IMR-90 (cell line): ENCODE measurements at regions not wholly inside any gene's neighbourhood (a gene's known extent, or its start where the extent isn't known, plus 50 kb on each side); places are given as distances from the start of the nearest gene placed in this dataset.

Experiments used
- BHLHE40 ChIP-seq: fragments of 150-350 bp; IDR thresholded peaks from 2 replicates; pipeline ENCODE4 v1.6.1; 2016; ENCODE audit warnings: mild to moderate bottlenecking, low read depth, low read length
- CEBPB ChIP-seq: IDR thresholded peaks from 2 replicates; pipeline ENCODE4 v1.6.1; 2012; ENCODE audit warnings: low read depth, low read length, improper control_type of control experiment
- CHD1 ChIP-seq: IDR thresholded peaks from 2 replicates; pipeline ENCODE4 v1.6.1; 2012; ENCODE audit warnings: low read depth, low read length, improper control_type of control experiment
- FOS ChIP-seq: fragments of 150-350 bp; IDR thresholded peaks from 2 replicates; pipeline ENCODE4 v1.6.1; 2016; ENCODE audit warnings: low read depth, low read length
- MAFK ChIP-seq: IDR thresholded peaks from 2 replicates; pipeline ENCODE4 v1.6.1; 2012; ENCODE audit warnings: low read depth, low read length, improper control_type of control experiment
- POLR2A ChIP-seq: IDR thresholded peaks from 2 replicates; pipeline ENCODE4 v1.6.1; 2012; ENCODE audit warnings: mild to moderate bottlenecking, low read depth, low read length
- RAD21 ChIP-seq: IDR thresholded peaks from 2 replicates; pipeline ENCODE4 v1.6.1; 2012; ENCODE audit warnings: low read length, improper control_type of control experiment
- RCOR1 ChIP-seq: IDR thresholded peaks from 2 replicates; pipeline ENCODE4 v1.6.1; 2012; ENCODE audit warnings: mild to moderate bottlenecking, low read length, improper control_type of control experiment; ENCODE audit not compliant: insufficient replicate concordance
- RFX5 ChIP-seq: IDR thresholded peaks from 2 replicates; pipeline ENCODE4 v1.8.0; 2012; ENCODE audit warnings: low read depth, mild to moderate bottlenecking, low read length, moderate library complexity
- SMC3 ChIP-seq: fragments of 150-350 bp; IDR thresholded peaks from 2 replicates; pipeline ENCODE4 v1.6.1; 2016; ENCODE audit warnings: low read depth, mild to moderate bottlenecking, antibody characterized with exemption, low read length, moderate library complexity
- TF ChIP-seq, protein P1 (sequence below): conservative IDR thresholded peaks from 2 replicates; pipeline ENCODE4 v1.5.1; 2012; ENCODE audit warnings: mild to moderate bottlenecking, low read depth, low read length, improper control_type of control experiment
- TF ChIP-seq, protein P2 (sequence below): fragments of 150-350 bp; IDR thresholded peaks from 2 replicates; pipeline ENCODE4 v1.6.1; 2017; ENCODE audit warnings: mild to moderate bottlenecking, antibody characterized with exemption, low read length, low read depth
- TF ChIP-seq, protein P3 (sequence below): fragments of 150-350 bp; IDR thresholded peaks from 2 replicates; pipeline ENCODE4 v1.6.1; 2016; ENCODE audit warnings: low read depth, mild to moderate bottlenecking, low read length, moderate library complexity, borderline replicate concordance

DNA sequence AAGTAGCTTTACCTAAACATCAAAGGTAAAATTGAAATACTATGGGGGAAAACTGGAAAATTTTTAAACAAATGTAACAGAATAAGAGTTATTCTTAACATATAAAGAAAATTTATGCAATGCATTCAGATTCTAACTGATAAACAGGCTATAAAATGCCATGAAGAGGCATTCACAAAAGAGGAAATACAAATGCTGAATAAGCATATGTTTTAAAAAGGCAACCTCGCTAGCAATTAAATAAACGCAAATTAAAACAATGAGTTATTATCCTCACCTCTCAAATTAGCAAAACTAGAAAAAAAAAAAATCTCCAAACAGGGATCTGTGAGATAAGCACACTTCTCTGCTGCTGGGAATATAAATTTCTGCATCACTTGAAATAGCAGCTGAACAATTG, 63.2 kb upstream of the BRINP1 start:
- TF ChIP-seq, protein P1, sequence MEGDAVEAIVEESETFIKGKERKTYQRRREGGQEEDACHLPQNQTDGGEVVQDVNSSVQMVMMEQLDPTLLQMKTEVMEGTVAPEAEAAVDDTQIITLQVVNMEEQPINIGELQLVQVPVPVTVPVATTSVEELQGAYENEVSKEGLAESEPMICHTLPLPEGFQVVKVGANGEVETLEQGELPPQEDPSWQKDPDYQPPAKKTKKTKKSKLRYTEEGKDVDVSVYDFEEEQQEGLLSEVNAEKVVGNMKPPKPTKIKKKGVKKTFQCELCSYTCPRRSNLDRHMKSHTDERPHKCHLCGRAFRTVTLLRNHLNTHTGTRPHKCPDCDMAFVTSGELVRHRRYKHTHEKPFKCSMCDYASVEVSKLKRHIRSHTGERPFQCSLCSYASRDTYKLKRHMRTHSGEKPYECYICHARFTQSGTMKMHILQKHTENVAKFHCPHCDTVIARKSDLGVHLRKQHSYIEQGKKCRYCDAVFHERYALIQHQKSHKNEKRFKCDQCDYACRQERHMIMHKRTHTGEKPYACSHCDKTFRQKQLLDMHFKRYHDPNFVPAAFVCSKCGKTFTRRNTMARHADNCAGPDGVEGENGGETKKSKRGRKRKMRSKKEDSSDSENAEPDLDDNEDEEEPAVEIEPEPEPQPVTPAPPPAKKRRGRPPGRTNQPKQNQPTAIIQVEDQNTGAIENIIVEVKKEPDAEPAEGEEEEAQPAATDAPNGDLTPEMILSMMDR = no peak
- TF ChIP-seq RAD21 (no peak), POLR2A (no peak), RCOR1 (no peak), SMC3 (no peak), FOS (no peak), BHLHE40 (no peak), CHD1 (no peak), RFX5 (no peak), CEBPB (no peak), MAFK (peak; percentile 43)
- TF ChIP-seq, protein P2, sequence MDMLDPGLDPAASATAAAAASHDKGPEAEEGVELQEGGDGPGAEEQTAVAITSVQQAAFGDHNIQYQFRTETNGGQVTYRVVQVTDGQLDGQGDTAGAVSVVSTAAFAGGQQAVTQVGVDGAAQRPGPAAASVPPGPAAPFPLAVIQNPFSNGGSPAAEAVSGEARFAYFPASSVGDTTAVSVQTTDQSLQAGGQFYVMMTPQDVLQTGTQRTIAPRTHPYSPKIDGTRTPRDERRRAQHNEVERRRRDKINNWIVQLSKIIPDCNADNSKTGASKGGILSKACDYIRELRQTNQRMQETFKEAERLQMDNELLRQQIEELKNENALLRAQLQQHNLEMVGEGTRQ = no peak
- TF ChIP-seq, protein P3, sequence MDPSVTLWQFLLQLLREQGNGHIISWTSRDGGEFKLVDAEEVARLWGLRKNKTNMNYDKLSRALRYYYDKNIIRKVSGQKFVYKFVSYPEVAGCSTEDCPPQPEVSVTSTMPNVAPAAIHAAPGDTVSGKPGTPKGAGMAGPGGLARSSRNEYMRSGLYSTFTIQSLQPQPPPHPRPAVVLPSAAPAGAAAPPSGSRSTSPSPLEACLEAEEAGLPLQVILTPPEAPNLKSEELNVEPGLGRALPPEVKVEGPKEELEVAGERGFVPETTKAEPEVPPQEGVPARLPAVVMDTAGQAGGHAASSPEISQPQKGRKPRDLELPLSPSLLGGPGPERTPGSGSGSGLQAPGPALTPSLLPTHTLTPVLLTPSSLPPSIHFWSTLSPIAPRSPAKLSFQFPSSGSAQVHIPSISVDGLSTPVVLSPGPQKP = no peak
